HG03432 (cell line): ENCODE measurements at regions not wholly inside any gene's neighbourhood (a gene's known extent, or its start where the extent isn't known, plus 50 kb on each side); places are given as distances from the start of the nearest gene placed in this dataset.
"Not testable (repeated sequence)": the region's sequence is repeated elsewhere in the genome, so short reads cannot be mapped to it uniquely, and the experiment has no call there.

ENCODE experiments used
- ATAC-seq: cut with Tn5 transposase; IDR thresholded peaks from one replicate; pipeline ENCODE4 v1.9.1; 2021; ENCODE audit warnings: mild to moderate bottlenecking, moderate library complexity; ENCODE audit not compliant: unreplicated experiment

DNA sequence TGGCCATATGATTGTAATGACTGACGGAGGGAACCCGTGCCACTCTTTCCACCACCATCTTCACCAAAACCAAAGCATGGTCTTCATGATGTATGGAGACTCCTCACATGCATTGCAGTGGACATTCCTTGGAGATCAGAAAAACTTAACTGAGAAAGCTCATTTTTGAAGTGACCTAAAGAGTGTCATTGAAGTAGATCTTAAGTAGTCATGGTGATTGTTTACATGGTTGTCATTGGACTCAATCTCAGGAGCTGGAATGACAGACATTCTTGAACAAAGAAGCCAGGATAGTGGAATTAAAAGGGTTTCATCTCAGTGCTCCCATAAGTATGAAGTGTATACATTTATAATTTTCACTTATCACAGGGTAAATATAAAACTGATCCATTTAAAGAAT lies 236.7 kb upstream of the IPO5 start:
- no peak for ATAC-seq

DNA sequence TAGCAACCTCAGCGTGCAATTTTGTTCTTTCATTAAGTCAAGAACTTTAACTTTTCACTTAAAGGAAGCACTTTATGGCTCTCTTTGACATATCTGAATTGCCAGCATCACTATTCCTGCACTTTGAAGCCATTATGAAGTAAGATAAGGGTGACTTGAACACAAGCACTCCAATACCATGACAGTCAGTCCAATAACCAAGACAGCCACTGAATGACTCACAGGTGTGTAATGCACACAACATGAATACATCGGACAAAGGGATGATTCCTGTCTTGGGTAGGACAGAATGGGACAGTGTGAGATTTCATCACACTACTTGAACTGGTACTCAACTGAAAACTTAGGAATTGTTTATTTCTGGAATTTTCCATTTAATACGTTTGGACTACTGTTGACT lies 233.7 kb upstream of the IPO5 start:
- no peak for ATAC-seq

DNA sequence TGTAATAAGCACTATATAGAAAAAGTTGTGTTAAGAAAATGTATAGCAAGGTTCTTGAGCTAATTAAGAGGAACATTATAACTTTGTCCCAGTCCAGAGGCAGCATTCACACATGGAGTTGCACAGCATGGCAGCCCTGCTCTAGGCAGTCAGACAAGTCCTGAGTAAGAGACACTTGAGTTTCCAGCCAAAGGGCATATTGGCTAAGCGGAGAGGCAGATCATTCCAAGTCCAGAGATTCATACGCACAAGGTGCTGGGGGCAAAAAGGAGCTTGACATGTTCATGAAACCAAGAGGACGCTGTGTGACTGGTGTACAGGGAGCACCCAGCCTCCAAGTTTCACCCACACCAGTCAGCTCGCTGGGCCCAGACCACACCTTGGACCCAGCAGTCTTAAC lies 232.6 kb upstream of the IPO5 start:
- no peak for ATAC-seq

DNA sequence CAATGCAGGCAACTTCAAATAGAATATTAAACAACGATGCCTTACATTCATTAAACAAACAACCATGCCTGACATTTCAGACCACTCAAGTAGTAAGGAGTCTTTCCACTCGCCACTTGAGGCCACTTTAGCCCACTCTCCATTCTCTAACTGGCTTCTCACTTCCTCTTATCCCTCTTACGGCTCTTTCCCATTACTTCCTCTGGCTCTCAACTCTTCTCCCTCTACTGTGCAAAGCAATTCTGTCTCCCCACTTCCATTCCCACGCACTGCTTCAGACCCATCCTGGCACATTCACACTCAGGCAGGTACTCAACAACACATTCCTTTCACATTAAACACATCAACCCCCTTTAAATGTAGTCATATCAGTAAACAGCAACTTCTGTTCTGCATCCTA lies 229.8 kb upstream of the IPO5 start:
- no peak for ATAC-seq

DNA sequence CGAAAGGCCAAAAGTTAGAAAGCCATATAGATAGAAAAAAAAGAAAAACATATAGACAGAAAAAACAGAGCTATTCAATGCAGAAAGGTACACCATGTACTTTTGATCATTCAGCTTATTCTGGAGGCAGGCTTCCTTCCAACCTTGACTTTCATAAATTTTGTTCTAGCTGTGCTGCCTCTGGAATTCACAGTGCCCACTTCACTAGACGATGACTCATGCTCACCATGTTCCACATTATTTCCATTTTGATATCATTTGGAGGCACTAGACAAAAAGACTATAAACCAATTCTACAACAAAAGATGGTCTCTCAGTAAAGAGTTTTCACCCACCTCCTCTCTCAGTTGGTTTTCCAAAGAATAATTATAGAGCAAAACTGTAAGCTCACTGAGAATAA lies 229.0 kb upstream of the IPO5 start:
- no peak for ATAC-seq

DNA sequence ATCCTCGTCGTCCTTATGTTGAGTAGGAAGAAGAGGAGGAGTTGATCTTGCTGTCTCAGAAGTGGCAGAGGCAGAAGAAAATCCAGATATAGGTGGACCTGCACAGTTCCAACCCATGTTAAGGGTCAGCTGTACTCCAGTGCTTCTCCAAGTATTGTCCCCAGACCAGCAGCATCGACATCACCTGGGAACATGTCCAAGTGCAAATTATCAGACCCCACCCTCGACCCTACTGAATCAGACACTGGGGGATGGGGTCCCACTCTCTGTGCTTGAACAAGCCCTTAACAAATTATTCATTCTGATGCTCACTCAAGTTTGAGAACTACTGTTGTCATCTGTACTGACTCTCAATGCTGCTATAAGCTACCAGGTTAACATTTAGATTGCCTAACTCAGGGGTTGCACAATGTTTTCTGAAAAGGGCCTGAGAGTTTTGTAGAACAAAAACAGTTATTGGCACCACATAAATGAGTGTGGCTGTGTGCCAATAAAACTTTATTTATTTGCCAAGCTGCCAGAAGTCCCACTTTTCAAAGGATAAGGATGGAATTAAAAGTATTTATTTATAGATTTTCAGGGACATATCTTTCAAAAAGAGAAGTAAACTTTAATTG lies 226.7 kb upstream of the IPO5 start:
- no peak for ATAC-seq

DNA sequence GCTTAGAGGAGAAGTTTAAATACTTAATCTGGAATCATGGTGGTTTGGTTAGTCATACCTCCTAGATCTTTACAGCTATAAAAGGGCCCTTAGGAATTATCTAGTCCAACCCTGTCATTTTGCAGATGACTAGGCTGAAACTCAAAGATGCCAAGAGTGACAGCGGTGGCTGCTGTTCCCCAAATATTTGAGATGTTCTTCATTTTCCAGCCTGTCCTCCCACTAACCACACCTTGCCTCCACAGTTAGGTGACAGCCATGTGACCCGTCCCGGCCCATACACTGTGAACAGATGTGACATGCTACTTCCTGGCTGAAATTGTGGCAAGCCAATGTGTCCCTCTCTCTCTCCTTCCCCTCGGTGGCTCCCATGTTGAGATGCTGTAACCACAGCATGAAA lies 225.5 kb upstream of the IPO5 start:
- no peak for ATAC-seq

DNA sequence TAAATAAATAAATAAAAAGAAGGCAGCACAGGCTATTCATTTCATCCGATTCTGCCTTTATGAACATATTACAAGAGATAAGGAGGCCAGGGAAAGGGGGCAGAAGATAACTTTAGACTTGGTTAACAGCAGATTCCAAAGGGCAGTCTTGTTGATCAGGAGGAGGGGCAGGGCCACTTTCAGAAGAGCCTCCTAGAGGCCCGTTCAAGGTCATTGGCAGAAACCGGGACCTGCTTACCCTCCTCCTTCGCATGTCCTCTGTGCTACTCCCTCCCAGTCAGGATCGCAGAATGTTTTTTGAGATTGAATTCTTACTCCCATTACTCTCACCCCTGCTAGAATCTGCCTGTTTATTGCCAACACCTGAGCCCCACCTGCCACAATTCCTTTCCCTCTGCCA lies 217.0 kb upstream of the IPO5 start:
- no peak for ATAC-seq

DNA sequence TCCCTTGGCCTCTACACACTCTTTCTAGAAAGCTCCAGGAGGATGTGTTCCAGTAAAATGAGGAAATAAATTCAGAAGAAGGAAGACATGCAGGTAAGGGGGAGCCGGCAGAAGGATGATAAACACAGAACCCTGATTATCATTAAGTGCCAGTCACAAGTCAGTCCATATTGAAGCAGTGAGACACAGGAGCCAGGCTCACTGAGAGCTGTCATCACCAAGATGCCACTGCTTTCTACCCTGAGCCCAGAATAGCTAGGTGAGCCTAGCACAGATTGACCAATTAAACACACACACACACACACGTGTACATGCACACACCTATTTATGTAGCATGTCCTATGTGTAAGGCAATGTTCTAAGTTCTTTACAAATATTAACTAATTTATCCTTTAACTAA lies 211.4 kb upstream of the IPO5 start:
- ATAC-seq: no peak

DNA sequence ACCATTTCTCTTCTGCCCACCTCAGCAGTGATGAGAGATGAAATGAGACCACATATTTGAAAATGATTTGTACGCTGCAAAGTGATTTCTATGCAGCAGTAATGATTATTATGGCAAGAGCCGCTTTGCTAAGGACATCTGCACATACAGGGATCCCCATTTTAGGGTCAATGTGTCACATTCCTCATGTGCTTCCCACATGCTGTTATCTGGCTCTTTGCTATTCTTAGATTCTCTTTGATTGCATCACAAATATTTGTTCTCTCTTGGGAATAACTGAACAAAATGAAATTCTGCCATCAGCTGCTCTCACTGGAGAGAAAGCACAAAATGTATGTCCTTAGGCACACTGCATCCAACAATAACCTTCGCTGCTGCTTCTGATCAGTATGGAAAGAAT lies 209.5 kb upstream of the IPO5 start:
- ATAC-seq: no peak

DNA sequence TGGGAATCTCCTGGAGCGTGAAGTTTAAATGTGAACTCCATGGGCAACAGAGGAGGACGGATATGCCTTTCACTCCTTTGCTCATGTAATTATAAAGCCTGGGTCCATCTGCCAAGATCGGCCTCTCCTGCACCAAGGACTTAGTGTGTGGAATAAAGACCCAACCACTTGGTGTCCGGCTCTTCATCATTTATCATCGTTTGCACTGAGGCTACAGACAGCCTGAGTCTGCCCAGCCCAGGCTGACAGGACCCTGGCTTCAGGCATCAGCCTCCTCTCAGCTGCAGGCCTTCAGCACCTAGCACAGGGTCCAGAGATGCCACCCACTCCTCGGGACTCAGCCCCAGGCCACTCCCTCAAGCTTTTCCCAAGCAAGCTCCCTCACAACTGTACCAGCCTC lies 206.8 kb upstream of the IPO5 start:
- ATAC-seq: no peak

DNA sequence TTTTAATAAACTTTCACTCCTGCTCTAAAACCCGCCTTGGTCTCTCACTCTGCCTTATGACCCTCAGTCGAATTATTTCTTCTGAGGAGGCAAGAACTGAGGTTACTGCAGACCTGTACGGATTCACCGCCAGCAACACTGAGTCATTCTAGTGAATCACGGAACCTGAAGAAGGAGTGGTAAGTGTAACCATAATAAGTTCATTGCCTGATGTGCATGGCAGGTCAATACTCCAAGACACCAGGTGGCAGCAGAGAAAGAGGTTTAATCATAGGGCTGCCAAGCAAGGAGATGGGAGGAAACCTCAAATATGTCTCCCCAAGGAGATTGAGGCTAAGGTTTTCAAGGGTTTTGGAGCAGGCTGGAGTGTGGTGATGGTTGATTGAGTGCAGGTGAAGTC lies 204.3 kb upstream of the IPO5 start:
- ATAC-seq: no peak

DNA sequence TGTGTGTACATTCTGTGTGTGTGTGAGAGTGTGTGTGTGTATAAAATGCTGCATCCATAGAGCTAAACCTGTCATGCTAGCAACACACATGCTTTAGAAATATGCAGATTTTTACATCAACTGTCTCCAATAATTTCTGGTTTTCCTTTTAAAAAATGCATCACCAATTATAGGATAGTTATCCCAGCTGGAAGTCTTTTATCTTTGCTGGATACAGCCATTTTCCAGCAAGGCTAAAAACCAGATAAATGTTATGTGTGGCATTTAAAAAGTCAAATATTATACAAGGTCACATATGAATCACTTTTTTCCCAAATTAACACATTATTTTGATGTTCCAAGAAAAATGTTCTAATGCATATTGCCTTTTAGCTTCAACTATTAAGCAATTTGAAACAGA lies 202.0 kb upstream of the IPO5 start:
- no peak for ATAC-seq

DNA sequence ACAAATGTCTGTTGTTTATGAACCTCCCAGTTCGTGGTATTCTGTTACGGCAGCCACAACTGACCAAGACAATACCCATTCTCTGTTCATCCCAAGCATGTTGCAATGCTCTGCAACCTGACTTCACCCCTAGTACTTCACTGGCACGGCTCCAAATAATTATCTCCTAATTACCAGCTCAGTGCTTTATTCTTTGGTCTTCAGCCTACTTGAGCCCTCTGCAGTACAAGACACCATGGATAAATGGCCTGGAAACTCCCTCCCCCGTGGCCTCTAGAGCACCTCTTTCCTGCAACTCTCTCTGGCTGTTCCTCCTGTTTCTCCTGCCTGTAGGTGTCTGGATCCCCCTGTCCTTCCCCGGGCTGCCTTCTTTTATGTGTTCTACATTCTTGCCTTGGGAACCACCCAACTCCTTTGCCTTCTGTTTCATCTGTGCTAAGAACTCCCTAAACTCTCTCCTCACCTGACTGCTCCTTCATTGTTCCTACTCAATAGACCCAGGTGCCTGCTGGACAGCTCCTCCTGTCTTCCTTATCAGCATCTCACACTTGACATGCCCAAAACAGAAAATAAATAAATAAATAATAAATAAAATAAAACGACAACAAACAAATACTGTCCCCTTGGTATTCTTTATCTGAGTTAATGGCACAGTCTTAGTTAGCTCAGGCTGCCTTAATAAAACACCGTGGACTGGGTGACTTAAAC lies 200.4 kb upstream of the IPO5 start:
- no peak for ATAC-seq

DNA sequence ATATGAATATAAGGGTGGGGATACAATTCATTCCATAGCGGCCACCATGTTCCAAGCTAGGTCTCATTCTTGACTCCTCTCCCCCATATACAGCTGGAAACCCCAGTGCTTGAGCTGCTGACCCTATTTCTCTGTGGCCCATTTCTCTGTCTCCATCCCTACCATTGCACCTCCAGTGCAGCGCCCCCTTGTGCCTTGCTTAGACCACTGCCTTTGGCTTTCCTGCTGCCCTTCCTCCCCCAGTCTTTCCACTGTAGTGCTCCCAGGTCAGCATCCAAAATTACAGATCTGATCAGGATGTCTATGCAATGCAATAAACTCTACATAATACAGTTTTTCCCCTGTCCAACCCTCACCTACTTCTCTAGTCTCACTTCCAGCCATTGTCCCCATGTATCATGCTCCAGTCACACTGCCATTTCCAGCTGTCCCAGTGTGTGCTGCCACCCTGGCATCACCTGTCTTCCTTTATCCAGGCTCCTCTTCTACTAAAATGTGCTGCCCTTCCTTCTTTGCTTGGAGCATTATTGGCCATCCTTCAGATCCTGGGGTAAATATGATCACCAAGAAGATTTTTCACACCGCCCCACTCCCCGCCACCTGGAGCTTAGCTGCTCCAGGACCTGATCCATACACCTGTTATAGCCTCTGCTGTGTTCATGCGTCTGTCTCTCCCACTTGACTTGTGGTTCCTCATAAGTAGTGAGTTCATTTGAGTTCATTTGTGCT lies 199.4 kb upstream of the IPO5 start:
- no peak for ATAC-seq

DNA sequence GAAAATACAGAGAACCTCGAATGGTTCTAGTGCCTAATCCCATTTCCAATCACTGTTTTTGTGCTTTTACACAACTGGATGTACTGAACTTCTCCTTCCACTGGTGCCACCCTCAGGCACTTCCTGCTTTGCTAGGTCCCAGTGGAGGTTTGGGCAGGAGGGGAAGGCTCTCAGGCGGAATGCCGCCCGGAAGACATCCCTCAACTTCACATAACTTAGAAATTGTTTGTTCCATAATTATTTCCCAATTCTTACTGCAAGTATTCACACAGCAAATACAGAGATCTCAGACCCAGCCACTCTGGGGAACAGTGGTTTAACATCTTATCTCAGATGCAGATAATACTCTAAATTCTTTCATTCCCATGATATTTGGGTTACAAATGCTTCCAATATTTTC lies 195.7 kb upstream of the IPO5 start:
- ATAC-seq: no peak

DNA sequence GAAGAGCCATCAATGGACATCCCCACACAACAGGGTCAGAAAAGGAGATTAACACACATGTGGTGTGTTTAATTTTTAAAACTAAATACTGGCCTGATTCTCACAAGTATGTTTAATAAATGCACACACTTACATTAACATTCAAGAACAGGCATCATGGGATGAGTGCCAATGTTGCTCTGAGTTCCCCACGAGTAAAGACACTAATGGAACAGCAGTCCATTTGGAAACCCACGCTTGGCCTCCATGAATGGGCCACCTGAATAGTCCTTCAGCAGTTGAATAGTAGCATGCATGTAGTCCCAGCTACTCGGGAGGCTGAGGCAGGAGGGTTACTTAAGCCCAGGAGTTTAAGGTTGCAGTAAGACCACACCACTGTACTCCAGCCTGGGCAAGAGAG lies 195.2 kb upstream of the IPO5 start:
- ATAC-seq: no peak

DNA sequence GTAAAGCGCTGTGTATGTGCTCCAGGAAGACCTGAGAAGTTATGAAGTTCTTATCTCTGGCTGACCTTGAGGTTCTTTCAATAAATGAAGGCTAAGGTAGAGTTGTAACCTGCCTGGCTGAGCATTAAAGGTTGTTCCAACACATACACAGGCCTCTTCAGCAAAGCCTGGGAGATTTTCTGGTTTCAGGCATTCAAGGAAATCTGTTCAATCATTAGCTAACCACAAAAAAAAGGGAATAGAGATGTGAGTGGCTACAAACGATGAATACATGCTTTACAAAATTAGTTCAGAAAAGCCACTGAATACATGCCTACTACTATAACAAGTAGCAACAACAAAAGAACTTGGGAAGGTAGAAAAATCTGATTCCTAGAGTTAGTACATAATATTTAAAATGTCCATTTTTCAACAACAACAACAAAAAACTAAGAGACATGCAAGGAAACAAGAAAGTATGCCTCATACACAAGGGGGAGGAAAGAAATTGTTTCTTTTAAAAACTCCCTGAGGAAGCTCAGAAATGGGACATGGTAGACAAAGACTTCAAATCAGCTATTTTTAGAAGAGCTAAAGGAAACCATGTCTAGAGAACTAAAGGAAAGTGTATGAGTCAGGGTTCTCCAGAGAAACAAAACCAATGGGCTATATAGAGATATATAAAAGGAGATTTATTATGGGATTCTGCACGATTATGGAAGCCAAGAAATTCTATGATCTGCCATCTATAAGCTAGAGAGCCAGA lies 191.5 kb upstream of the IPO5 start:
- no peak for ATAC-seq

DNA sequence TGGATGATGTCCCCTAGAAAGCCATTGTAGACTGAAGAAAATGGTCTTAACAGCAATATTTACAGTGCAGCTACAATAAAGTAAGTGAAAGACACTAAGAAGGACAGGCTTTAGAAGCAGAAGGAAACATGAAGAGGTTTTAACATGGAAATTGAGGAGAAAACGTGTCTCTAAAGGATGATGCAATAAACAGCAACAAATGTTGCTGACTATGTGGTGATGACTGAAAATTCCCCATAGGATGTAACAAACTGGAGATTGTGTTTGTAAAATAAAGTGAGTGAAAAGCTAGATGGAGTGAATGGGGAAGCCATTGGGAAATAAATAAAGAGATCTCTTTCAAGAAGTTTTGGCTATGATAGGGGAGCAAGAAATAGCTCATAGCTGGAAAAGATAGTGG lies 186.7 kb upstream of the IPO5 start:
- no peak for ATAC-seq

DNA sequence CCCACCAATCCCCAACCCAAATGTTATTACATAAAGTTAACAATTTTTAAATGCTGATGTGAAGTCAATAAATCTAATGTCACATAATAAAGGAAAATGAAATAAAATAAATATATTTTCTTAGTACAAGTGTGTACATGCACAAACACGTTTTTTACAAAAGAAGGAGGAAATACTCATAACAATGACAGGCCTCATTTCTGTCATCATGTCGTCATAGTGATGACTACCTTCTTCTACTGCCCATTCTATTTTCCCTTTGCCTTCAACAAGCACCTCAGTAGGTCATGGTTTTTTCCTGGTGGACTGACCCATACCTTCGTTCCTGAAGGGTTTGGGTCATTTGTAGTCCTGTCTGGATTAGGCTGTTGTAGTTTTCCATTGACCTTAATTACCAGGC lies 185.3 kb upstream of the IPO5 start:
- ATAC-seq: no peak

DNA sequence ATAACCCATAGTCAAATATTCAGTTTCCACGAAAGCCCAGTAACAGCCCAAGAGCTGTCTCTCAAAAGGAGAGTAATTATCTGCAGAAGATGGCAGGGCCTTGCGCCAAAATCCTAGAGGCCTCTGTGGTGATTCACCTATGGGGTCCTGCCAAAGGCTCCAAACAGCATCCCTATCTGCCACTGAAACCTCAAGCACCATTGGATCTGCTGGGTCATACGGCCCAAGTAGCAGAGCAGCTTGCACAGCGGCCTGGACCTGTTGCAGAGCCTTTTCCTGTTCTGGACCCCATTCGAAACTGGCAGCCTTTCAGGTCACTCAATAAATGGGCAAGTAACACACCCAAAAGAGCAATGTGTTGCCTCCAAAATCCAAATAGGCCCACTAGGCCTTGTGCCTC lies 183.2 kb upstream of the IPO5 start:
- not testable (repeated sequence) for ATAC-seq

DNA sequence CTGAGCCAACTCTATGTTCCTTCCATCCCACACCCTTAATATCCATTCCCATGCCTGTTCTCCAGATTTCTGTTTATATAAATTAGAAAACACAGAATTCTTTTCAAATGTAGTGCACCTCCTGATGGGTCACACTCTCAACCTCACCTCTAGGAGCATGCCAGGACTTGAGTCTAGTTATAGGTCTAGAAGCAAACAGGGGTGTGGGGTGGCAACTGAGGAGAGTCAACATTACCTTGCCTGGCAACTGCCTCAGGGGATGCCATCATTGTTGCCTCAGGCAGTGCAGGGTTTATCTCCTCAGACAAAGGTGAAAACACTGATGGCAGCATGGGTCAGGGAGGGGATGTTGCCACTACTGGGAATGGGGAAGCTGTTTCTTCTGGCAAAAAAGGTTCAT lies 181.0 kb upstream of the IPO5 start:
- not testable (repeated sequence) for ATAC-seq
